Muscle of leg (tissue), 3 donors: ENCODE measurements at regions not wholly inside any gene's neighbourhood (a gene's known extent, or its start where the extent isn't known, plus 50 kb on each side); places are given as distances from the start of the nearest gene placed in this dataset.
"Not testable (repeated sequence)": the region's sequence is repeated elsewhere in the genome, so short reads cannot be mapped to it uniquely, and the experiment has no call there.

Experiments
- DNase-seq: peaks from one replicate; pipeline ENCODE4 v3.0.0; 2013
- H3K27ac ChIP-seq: one replicate; pipeline ENCODE4 v1.5.1; 2013; ENCODE audit warnings: mild to moderate bottlenecking, low read length, control low read depth
- H3K27me3 ChIP-seq: one replicate; pipeline ENCODE4 v1.6.1; 2013; ENCODE audit warnings: low read length; ENCODE audit not compliant: control insufficient read depth, insufficient read depth
- H3K36me3 ChIP-seq: one replicate; pipeline ENCODE4 v1.6.1; 2013; ENCODE audit warnings: low read length; ENCODE audit not compliant: control insufficient read depth, insufficient read depth
- H3K4me1 ChIP-seq: one replicate; pipeline ENCODE4 v1.6.1; 2013; ENCODE audit warnings: low read length; ENCODE audit not compliant: control insufficient read depth, insufficient read depth
- H3K4me3 ChIP-seq: one replicate; pipeline ENCODE4 v1.5.1; 2013; ENCODE audit warnings: low read length, control low read depth
- H3K9me3 ChIP-seq: replicated peaks from 2 replicates; pipeline ENCODE4 v1.6.1; 2013; ENCODE audit warnings: low read depth, low read length; ENCODE audit not compliant: control insufficient read depth
- WGBS: methylation state at CpG from one replicate; pipeline ENCODE4 v1.1.5; 2013; ENCODE audit warnings: missing lambda C conversion rate; ENCODE audit not compliant: insufficient coverage; 5-methylcytosine and 5-hydroxymethylcytosine counted together

GRCh38 chr2:212797484-212798205 lies 259.0 kb upstream of the ERBB4 start:
- Histone ChIP-seq H3K36me3 (no peaks in the 10 kb centered on the region), H3K4me3 (no peak overlapping the region), H3K9me3 (no peaks in the 10 kb centered on the region), H3K27me3 (no peaks in the 10 kb centered on the region), H3K27ac (no peak overlapping the region), H3K4me1 (no peaks in the 10 kb centered on the region)
- DNase-seq, result peak; percentile 12
- WGBS, result 60% methylated on average over 1 of the region's 5 CpGs

DNA sequence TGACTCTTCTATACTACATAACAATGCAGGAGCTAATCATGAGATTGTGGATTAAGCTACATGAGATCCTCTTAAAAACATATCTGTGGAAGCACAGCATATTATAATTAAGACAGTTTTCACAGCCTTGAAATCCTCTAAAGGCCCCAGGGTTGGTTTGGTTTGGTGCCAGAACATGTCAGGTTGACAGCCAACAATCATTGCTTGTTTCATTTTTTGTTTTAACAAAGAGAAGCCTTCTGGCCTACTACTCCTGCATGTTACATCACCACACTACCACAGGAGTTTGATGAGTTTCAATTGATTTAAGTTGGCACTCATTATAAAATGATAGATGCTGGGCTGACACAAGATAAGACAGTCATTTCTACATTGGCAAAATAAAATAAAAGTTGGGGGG lies 255.9 kb upstream of the ERBB4 start:
- H3K4me1 ChIP-seq, result no peaks in the 10 kb centered on the region
- no peak overlapping the region for H3K27ac ChIP-seq
- H3K4me3 ChIP-seq, result no peak overlapping the region
- no peaks in the 10 kb centered on the region for H3K27me3 ChIP-seq
- no peak for DNase-seq
- H3K9me3 ChIP-seq, result no peaks in the 10 kb centered on the region
- H3K36me3 ChIP-seq, result no peaks in the 10 kb centered on the region

DNA sequence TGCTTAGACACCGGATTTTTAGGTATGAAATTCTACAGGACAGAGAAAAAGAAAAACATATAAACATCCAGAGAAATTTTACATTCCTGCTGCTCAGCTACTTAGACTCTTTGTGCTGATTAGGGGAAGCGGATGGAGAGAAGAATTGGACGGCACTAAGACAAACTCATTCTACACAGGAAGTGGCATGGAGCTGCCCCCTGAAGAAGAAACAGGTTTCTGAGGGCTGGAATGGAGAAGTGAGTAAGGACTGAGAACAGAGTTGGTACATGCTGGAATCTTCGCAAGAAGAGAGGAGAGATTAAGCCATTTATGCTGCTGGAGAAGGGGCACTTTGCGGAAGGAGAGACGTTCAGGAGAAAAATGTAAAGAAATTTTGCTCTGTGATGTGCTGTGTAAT lies 253.0 kb upstream of the ERBB4 start:
- Histone ChIP-seq H3K36me3 (no peaks in the 10 kb centered on the region), H3K27me3 (no peaks in the 10 kb centered on the region), H3K4me1 (no peaks in the 10 kb centered on the region), H3K9me3 (no peaks in the 10 kb centered on the region), H3K4me3 (no peak overlapping the region), H3K27ac (no peak overlapping the region)
- no peak for DNase-seq
- WGBS, result 98% methylated on average over 3 of the region's 6 CpGs

DNA sequence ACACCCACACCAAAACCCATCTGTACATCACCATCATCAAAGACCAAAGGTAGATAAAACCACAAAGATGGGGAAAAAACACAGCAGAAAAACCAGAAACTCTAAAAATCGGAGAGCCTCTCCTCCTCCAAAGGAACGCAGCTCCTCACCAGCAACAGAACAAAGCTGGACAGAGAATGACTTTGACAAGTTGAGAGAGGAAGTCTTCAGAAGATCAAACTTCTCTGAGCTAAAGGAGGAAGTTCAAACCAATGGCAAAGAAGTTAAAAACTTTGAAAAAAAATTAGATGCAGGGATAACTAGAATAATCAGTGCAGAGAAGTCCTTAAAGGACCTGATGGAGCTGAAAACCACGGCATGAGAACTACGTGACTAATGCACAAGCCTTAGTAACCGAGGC lies 247.5 kb upstream of the ERBB4 start:
- not testable (repeated sequence) for DNase-seq, H3K36me3 ChIP-seq, H3K9me3 ChIP-seq, H3K4me3 ChIP-seq, H3K4me1 ChIP-seq, H3K27ac ChIP-seq, H3K27me3 ChIP-seq
- WGBS, result 63% methylated on average over 1 of the region's 5 CpGs

GRCh38 chr2:212777020-212777491 lies 238.5 kb upstream of the ERBB4 start:
- no CpG with 5 or more reads among the region's 3 CpGs for WGBS
- Histone ChIP-seq H3K9me3 (no peaks in the 10 kb centered on the region), H3K27me3 (no peaks in the 10 kb centered on the region), H3K4me3 (no peak overlapping the region), H3K4me1 (no peaks in the 10 kb centered on the region), H3K36me3 (no peaks in the 10 kb centered on the region), H3K27ac (no peak overlapping the region)
- peak; percentile 46 for DNase-seq

DNA sequence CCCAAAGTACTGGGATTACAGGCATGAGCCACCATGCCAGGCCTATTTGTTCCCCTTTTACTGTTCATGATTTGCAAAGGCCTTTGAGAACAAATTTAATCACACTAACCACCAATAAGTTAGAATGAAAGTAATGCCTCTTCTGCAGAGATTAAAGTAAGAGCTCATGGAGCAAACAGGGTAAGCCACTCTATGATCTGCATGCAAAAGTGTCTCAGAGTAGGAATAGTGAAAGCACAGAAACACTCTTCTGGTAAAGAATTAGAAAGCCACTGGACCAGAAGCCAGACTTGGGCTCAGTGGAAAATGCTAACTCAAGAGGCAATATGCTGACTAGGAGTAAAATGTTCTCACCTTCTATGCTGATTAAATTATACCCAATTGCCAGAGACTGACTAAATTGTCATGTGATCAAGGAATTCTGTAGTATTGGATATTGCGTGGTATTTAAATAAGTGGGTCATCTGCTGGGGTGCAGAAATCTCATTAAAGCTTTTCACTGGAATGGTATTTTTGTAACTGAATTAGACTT lies 235.3 kb upstream of the ERBB4 start:
- no peaks in the 10 kb centered on the region for H3K27me3 ChIP-seq
- no peak overlapping the region for H3K4me3 ChIP-seq
- H3K9me3 ChIP-seq, result no peaks in the 10 kb centered on the region
- no peak for DNase-seq
- no CpG with 5 or more reads among the region's 1 CpG for WGBS
- no peaks in the 10 kb centered on the region for H3K36me3 ChIP-seq
- H3K27ac ChIP-seq, result no peak overlapping the region
- no peaks in the 10 kb centered on the region for H3K4me1 ChIP-seq

DNA sequence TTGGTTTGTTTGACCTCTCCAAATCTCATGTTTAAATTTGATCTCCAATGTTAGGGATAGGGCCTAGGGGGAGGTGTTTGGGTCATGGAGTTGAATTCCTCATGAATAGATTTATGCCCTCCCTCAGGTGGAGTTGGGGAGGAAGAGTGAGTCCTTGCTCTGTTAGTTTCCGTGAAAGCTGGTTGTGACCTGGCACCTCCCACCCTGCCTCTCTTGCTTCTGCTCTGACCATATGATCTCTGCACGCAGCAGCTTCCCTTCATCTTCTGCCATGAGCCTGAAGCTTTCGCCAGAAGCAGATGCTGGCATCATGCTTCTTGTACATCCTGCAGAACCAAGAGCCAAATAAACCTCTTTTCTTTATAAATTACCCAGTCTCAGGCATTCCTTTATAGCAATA lies 231.6 kb upstream of the ERBB4 start:
- Histone ChIP-seq H3K27ac (no peak overlapping the region), H3K4me1 (no peaks in the 10 kb centered on the region), H3K9me3 (no peaks in the 10 kb centered on the region), H3K27me3 (no peaks in the 10 kb centered on the region), H3K4me3 (no peak overlapping the region), H3K36me3 (no peaks in the 10 kb centered on the region)
- DNase-seq, result no peak
- WGBS, result no CpG with 5 or more reads among the region's 3 CpGs

DNA sequence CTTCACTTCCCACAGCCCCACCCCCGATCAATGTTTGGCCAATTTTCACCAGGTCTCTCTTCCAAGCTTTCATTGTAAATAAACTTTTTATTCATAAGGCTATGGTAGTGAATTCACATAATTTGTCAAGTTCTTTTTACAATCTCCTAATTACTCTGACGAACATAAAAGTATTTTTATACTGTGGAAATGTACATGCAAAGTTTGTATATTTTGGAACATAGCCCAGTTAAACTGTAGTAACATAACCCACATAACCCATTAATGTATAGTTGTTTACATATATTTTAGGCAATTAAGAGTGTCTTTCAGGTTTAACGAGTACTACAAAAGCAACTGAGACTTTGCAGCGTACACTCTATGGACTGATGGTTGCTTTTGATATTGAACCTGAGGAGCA lies 228.3 kb upstream of the ERBB4 start:
- no peaks in the 10 kb centered on the region for H3K9me3 ChIP-seq
- no CpG with 5 or more reads among the region's 4 CpGs for WGBS
- H3K27ac ChIP-seq, result no peak overlapping the region
- H3K4me1 ChIP-seq, result no peaks in the 10 kb centered on the region
- H3K36me3 ChIP-seq, result no peaks in the 10 kb centered on the region
- H3K27me3 ChIP-seq, result no peaks in the 10 kb centered on the region
- DNase-seq, result no peak
- H3K4me3 ChIP-seq, result no peak overlapping the region

- Histone ChIP-seq H3K4me3 (no peak overlapping the region), H3K27ac (no peak overlapping the region), H3K4me1 (no peaks in the 10 kb centered on the region), H3K9me3 (peaks cover 3% of the 10 kb centered on the region), H3K36me3 (no peaks in the 10 kb centered on the region), H3K27me3 (no peaks in the 10 kb centered on the region)
- DNase-seq, result no peak
- WGBS, result 58% methylated on average over 1 of the region's 2 CpGs
Measured at GRCh38 chr2:212752730-212753351, 214.2 kb upstream of the ERBB4 start.

DNA sequence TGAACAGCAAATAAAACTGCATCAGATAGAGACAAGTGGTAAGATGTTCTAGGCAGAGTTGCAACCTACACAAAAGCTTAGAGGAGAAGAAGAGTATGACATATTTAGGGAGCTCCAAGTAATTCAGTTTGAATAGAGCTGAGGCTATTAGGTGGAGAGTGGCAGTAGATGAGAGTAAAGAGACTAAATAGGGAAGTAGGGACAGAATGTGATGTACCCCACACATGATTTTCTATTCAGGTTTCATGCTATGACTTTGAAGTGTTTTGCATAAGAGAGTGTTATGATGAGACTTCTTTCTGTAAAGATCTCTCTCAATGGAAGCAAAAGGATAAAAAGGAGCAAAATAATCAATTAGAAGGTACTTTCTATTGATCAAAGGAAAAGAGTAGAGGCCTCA lies 206.8 kb upstream of the ERBB4 start:
- no peaks in the 10 kb centered on the region for H3K27me3 ChIP-seq
- no peak for DNase-seq
- no peaks in the 10 kb centered on the region for H3K36me3 ChIP-seq
- H3K4me1 ChIP-seq, result no peaks in the 10 kb centered on the region
- H3K4me3 ChIP-seq, result no peak overlapping the region
- no peak overlapping the region for H3K27ac ChIP-seq
- no peaks in the 10 kb centered on the region for H3K9me3 ChIP-seq
